GM19035 (cell line): ENCODE measurements at regions not wholly inside any gene's neighbourhood (a gene's known extent, or its start where the extent isn't known, plus 50 kb on each side); places are given as distances from the start of the nearest gene placed in this dataset.
A peak's percentile ranks its signal among the peaks of the same experiment; 100 is the strongest.

ENCODE experiments used
- ATAC-seq: cut with Tn5 transposase; IDR thresholded peaks from one replicate; pipeline ENCODE4 v1.9.1; 2021; ENCODE audit not compliant: unreplicated experiment

DNA sequence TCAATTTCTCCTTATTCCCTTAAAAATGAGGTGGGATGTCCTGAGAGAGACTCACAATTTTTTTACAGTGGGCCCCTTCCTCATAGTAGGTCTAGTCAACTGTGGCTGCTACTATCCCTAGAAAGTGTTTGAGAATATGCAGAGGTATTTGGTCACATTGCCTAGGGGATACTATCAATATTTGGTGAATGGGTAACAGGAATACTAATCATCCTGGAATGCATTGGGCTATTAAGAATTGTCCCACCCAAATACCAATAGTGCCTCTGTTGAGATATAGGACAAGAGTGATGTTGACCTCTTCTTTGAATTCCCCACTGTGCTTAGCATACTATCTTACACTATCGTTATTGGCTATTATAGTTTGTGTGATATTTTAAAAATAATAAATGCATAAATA lies 389.4 kb downstream of the DIPK2A start:
- ATAC-seq: no peak

DNA sequence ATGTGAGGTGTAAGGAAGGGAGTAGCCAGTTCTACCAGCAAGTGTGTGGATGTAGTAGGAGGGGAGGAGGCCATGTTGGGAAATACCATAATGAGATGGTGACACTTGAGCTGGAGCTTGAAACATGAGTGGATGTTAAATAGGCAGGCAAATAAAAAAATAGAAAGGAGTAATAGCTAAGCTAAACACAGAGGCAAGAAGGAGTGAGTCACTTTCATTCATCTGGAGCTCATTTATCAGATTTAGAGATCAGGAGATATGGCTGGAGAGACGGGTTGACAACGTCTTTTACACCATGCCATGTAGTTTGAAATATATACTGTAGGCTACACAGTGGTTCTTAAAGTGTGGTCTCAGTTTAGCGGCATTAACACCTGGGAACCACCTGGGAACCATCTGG lies 390.5 kb downstream of the DIPK2A start:
- no peak for ATAC-seq

DNA sequence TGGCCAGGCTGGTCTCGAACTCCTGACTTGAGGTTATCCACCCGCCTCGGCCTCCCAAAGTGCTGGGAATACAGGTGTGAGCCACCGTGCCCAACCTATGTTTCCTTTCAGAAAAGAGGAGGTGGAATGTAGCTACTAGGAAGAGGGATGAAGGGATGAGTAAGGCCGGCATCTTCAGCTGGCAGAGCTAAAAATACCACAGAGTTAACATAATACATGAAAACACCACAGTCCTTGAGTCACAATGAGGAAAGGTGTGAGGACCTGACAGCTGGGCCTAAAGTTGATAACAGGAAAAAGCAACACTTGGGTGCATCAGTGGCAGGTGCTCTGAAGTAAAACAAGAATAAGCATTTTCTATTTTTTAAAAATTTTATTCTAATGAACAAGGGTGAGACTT lies 392.2 kb downstream of the DIPK2A start:
- no peak for ATAC-seq

DNA sequence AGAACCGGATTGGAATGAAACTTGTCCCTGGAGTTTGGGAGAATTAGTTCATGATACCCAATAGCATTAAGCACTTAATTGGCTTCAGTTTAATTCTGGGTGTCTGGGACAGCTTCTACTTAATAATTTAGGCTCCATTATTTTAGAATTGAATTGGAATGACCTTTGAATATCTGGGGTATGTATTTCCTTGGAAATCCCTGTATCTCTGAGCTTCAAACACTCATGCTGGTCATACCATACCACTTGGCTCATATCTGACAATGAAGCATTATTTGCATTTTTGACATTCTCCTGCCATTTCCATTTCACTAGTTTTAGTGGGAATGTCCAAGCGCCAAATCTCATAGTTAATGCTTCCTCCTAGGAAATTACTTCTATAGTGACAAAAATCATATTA lies 393.1 kb downstream of the DIPK2A start:
- no peak for ATAC-seq

DNA sequence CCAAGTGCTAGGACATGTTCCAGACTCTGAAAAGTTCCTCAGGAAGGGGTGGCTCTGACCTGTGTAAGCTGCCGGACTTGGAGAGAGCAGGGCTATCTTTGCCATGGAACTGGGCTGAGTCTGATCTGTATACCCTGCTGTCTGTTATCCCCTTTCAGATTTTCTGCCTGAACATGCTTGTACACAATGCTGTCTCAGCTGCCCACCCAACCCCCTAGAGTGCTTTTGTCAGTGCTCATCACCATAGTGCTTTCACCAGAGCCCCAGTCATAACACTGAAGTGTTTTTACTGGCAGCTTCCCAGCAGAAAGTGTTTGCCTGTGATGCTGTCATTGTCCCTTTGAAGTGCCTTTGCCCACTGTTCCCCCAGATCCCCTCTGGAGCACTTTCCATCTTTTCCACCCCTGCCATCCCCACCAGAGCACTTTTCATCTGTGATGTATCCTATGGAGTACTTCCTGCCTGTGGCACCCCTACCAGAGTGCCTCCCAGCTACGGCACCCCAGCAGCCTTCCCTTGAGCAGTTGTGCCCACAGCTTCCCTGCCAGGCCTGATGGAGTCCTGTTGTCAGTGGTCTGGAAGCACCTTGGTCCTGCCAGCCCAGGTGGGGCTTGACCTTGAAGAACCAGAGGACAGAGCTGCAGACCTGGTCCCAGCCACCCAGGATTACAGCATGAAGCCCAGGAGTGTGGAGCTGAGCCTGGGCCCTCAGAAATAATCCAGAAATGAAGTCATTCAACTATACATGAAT lies 397.7 kb downstream of the DIPK2A start:
- no peak for ATAC-seq

DNA sequence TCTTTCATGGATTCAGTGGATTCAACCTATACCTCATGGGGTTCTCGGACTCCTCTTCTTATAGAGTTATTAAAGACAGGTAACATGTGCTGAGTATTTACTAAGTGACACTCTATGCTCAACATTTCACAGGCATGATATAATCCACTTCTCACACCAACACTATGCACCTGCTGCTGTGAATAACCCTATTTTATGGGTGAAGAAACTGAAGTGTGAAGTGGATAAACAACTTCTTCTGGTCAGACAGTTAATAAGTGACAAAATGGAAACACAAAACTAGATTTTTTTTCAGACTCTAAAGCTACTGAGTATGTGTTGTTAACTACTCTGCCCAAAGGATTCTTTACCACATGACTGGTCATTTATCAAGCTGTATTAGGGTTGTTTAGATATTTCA lies 403.5 kb downstream of the DIPK2A start:
- ATAC-seq: no peak

DNA sequence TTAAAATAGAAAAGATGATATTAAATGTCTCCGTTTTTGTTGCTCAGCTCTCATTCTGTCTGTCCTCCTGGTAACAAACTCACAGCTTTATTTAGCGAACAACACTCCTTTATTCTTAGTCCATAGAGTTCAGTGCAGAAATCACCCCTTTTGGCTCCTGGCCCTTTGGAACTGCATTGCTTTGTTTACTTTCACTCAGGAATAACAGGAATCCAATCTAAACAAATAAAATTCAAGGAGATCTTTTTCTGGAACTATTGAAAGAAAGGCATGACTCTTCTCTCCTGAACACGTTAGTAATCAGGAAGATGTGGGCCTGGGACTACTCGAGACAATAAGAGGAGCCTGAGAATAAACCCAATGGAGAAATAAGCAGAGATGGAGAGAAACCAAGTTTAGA lies 409.2 kb downstream of the DIPK2A start:
- no peak for ATAC-seq

- no peak for ATAC-seq
Measured at GRCh38 chr3:144381607-144382006, 410.0 kb downstream of the DIPK2A start.

GRCh38 chr3:144384241-144384979 lies 412.8 kb downstream of the DIPK2A start:
- ATAC-seq: no peak

- no peak for ATAC-seq
Measured at GRCh38 chr3:144390786-144391185, 419.2 kb downstream of the DIPK2A start.

- no peak for ATAC-seq
Measured at GRCh38 chr3:144391236-144391635, 419.6 kb downstream of the DIPK2A start.

- no peak for ATAC-seq
Measured at GRCh38 chr3:144394032-144394431, 422.4 kb downstream of the DIPK2A start.

DNA sequence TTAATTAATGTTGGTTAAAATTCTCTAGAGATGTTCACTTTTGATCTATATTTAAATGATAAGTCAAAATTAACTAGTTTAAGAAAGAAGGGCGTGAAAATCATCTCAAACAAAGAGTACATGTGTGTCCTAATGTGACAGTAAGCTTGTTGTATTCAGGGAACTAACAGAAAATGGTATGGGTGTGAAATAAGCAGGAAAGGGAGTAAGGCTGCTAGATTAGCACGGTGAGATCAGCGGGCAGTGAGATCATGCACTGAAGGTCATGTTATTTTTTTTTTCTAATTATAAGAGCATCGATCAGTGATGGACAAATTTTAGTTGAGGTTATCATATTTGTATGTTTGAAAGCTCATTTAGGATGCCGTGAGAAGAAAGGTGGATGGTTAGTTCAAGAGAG lies 430.8 kb downstream of the DIPK2A start:
- ATAC-seq: no peak

DNA sequence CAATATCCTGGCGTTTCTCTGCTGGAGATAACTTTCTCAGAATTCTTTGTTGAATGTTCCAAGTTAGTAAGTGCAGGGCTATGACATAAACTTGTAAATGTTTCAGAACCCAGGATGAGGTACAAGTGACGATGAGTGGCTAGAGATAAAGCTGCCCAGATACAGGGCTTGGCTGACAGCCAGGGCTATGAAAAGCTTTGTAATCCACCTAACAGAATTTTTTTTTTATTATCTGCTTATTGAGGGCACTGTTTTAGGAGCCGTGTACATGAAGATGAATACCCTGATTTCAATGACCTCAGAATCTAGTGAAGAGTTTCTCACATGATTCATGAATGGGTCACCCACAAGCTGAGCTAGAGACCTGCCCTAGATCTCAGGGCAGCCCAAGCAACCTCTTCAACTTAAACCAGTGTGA lies 431.4 kb downstream of the DIPK2A start:
- ATAC-seq: no peak

DNA sequence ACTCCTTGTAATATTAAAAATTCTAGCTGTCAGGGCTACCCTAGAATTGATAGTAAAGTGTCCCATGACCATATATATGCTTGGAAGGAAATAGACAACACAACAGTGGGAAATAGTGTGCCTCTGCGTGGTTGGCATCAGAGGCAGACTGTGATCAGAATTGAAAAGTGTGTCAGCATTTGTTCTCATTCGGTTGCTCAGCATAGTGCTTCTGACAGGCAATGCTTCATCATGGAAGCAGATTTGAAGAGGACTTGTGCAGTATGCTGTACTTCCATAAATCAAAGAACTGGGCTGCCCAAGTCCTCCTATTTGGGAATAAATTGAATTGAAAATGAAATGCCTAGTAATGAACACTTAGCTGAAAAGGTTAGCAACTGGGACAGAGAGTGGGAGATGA lies 435.7 kb downstream of the DIPK2A start:
- no peak for ATAC-seq

DNA sequence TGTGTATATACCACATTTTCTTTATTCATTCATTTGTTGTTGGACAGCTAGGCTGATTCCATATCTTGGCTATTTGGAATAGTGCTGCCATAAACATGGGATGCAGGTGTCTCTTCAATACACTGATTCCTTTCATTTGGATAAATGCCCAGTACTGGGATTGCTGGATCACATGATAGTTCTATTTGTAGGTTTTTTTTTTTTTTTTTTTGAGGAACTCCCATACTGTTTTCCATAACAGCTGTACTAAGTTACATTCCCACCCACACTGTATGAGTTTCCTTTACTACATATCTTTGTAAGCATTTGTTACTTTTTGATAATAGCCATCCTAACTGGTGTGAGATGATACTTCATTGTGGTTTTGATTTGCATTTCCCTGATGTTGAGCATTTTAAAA lies 437.7 kb downstream of the DIPK2A start:
- ATAC-seq: no peak

GRCh38 chr3:144413068-144413467 lies 441.4 kb downstream of the DIPK2A start:
- ATAC-seq: no peak

GRCh38 chr3:144415492-144415891 lies 443.9 kb downstream of the DIPK2A start:
- no peak for ATAC-seq

DNA sequence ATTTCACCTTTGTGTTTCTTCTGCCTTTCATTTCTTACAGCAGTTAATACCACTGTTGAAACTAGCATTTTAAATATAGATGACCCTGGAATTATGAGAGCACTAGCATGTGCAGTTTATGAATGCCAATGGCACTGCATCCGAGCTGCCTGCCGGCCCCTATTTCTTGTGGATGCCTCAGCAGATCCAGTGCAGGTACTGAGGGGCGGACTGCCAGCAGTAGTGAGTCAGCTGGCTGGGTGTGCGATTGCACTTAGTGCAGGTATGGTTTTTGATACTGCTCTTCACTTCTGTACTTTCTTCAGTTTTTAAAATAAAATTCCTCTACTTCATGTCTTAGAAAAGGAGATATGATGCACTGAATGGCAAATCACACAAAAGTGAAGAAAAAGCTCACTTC lies 453.0 kb downstream of the DIPK2A start:
- no peak for ATAC-seq

DNA sequence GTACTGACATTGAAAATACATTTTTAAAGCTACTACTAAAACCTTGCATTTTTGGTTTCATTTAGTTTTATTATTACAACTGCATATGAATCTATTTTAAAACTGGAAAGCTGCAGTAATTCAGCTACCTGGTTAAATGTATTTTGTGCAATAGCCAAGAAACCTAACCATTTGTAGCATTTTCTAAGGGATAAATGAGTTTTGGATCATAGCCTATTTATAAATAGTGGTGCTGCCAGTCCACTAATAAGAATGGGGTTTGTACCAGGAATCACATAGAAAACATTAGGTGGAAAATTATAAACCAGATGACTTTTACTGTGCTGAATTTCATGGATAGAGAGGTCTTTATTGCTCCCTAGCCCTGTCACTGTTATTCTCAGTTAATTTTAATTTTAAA lies 454.7 kb downstream of the DIPK2A start:
- no peak for ATAC-seq

DNA sequence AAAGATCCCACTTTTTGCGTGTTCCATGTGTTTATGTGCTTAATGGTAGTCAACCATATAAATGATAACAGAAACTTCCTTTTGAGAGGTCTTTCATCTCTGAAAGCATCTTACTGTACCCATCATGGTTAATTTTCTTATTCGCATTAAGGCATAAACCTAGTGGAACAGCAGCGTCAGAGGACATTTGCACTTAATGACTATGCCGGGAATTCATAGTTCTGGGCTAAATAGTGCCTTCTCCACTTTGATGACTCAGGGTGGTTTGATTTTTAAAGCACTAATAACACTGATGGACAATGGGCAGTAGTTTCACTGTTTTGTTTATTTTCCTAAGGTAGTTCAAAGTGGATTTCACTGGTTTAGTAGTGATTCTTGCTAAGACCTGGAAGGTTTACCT lies 455.3 kb downstream of the DIPK2A start:
- ATAC-seq: no peak

GRCh38 chr3:144429719-144430121 lies 458.1 kb downstream of the DIPK2A start:
- peak; percentile 75 for ATAC-seq

GRCh38 chr3:144431134-144431533 lies 459.5 kb downstream of the DIPK2A start:
- ATAC-seq: peak; percentile 55
